Fibroblast of mammary gland (primary cell): ENCODE measurements at regions not wholly inside any gene's neighbourhood (a gene's known extent, or its start where the extent isn't known, plus 50 kb on each side); places are given as distances from the start of the nearest gene placed in this dataset.

Experiments
- DNase-seq: peaks from one replicate; pipeline ENCODE4 v3.0.0-alpha.2; 2010; ENCODE audit warnings: low read depth
- H3K4me3 ChIP-seq: 2 replicates; pipeline ENCODE4 v1.5.1; 2011; ENCODE audit warnings: low read depth, mild to moderate bottlenecking, low read length, moderate library complexity; ENCODE audit not compliant: control insufficient read depth
- TF ChIP-seq, protein P1 (sequence below): conservative IDR thresholded peaks from 2 replicates; pipeline ENCODE4 v1.5.1; 2011; ENCODE audit warnings: low read depth, low read length, inconsistent platforms; ENCODE audit not compliant: control insufficient read depth, insufficient read depth

GRCh38 chr7:7112868-7113267 is 69.5 kb upstream of the C1GALT1 start:
- no peak for DNase-seq

GRCh38 chr7:7114575-7115291 is 67.6 kb upstream of the C1GALT1 start:
- TF ChIP-seq, protein P1, sequence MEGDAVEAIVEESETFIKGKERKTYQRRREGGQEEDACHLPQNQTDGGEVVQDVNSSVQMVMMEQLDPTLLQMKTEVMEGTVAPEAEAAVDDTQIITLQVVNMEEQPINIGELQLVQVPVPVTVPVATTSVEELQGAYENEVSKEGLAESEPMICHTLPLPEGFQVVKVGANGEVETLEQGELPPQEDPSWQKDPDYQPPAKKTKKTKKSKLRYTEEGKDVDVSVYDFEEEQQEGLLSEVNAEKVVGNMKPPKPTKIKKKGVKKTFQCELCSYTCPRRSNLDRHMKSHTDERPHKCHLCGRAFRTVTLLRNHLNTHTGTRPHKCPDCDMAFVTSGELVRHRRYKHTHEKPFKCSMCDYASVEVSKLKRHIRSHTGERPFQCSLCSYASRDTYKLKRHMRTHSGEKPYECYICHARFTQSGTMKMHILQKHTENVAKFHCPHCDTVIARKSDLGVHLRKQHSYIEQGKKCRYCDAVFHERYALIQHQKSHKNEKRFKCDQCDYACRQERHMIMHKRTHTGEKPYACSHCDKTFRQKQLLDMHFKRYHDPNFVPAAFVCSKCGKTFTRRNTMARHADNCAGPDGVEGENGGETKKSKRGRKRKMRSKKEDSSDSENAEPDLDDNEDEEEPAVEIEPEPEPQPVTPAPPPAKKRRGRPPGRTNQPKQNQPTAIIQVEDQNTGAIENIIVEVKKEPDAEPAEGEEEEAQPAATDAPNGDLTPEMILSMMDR: no peak
- H3K4me3 ChIP-seq: no peak overlapping the region
- DNase-seq: no peak

More at GRCh38 chr7:7112868-7113267, 69.5 kb upstream of the C1GALT1 start:
- H3K4me3 ChIP-seq: no peak overlapping the region
- TF ChIP-seq, protein P1: no peak

- TF ChIP-seq, protein P1: no peak
- no peak for DNase-seq
Measured at GRCh38 chr7:7117935-7118586, 64.3 kb upstream of the C1GALT1 start.

DNA sequence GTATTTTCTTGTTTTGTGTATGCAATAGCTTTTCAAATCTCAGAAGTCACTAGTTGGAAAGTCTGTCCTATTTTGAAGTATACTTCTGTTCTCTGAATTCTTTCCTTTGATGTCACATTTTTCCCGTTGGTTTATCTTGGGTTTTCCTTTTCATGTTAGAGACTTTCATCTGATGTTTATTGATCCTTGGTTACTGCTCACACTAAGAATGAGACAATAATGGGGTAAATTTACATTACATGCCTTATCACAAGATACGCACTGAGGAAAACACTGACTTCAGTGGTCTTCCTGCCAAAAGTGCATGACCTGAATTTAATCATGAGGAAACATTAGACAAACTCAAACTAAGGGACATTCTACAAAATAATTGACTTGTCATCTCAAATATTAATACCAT is 63.5 kb upstream of the C1GALT1 start:
- no peak for DNase-seq
- TF ChIP-seq, protein P1: no peak
- H3K4me3 ChIP-seq: no peak overlapping the region

More at GRCh38 chr7:7117935-7118586, 64.3 kb upstream of the C1GALT1 start:
- no peak overlapping the region for H3K4me3 ChIP-seq

DNA sequence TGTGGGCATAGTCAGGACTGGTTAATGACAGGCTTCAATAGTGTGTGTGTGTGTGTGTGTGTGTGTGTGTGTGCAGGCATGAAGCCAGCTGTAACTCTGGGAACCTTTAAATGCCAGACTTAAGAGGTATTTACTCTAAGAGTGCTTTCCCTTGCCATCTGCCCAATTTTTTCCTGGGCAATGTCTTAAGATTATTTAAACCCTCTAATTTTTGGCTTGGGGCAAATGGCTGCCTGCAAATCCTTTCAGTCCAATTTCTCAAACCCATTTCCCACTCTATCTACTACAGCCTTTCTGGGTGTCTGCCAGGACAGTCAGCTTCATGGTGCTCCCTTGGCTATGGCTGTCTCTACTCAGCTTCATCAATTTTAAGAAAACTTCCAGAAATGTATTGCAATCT is 62.6 kb upstream of the C1GALT1 start:
- no peak for DNase-seq
- TF ChIP-seq, protein P1: no peak
- H3K4me3 ChIP-seq: no peak overlapping the region

DNA sequence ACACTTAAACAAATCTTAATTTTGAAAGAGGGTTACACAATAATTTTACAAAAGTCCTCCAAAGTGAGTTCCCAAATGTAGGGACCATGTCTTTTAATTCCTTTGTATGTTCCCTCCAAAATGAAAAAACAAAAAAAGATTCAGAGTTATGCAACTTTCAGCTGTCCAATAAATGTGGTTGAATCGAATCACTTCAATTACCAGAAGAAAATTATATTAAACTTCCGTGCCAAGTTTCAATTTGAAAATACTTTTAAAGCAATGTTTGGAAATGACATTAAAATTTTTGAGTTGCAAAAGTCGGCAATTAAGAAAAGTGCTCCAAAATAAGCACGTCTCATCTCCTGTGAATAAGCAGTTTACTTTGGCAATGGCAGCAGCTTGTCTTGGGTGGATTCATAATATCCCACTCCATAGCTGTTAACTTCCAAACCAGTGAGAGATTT is 60.3 kb upstream of the C1GALT1 start:
- DNase-seq: peak; percentile 71
- no peak overlapping the region for H3K4me3 ChIP-seq
- TF ChIP-seq, protein P1: no peak
